H9 (cell line): ENCODE measurements at regions not wholly inside any gene's neighbourhood (a gene's known extent, or its start where the extent isn't known, plus 50 kb on each side); places are given as distances from the start of the nearest gene placed in this dataset.

Source experiments
- DNase-seq: peaks from one replicate; pipeline ENCODE4 v3.0.0-alpha.2; 2017
- H2AFZ ChIP-seq: one replicate; pipeline ENCODE4 v1.6.1; 2013; ENCODE audit warnings: mild to moderate bottlenecking, low read length, control low read depth, moderate library complexity
- H2AK5ac ChIP-seq: 2 replicates; pipeline ENCODE4 v1.6.1; 2013; ENCODE audit warnings: low read length, control low read depth, mixed read lengths; ENCODE audit not compliant: insufficient read length
- H2BK120ac ChIP-seq: one replicate; pipeline ENCODE4 v1.6.1; 2013; ENCODE audit warnings: low read depth, mild to moderate bottlenecking, low read length, control low read depth, inconsistent platforms; ENCODE audit not compliant: poor library complexity, severe bottlenecking
- H2BK12ac ChIP-seq: 2 replicates; pipeline ENCODE4 v1.6.1; 2013; ENCODE audit warnings: low read length, control low read depth, mixed read lengths, low read depth; ENCODE audit not compliant: insufficient read length
- H2BK15ac ChIP-seq: 2 replicates; pipeline ENCODE4 v1.6.1; 2013; ENCODE audit warnings: low read depth, low read length, control low read depth
- H2BK20ac ChIP-seq: one replicate; pipeline ENCODE4 v1.6.1; 2013; ENCODE audit warnings: low read depth, mild to moderate bottlenecking, low read length, control low read depth, inconsistent platforms; ENCODE audit not compliant: poor library complexity, severe bottlenecking
- H2BK5ac ChIP-seq: 2 replicates; pipeline ENCODE4 v1.6.1; 2013; ENCODE audit warnings: low read length, control low read depth, mixed read lengths; ENCODE audit not compliant: insufficient read length
- H3K14ac ChIP-seq: 2 replicates; pipeline ENCODE4 v1.6.1; 2013; ENCODE audit warnings: low read length, control low read depth; ENCODE audit not compliant: insufficient read depth
- H3K18ac ChIP-seq: 2 replicates; pipeline ENCODE4 v1.6.1; 2013; ENCODE audit warnings: low read depth, mild to moderate bottlenecking, mixed read lengths, low read length, control low read depth; ENCODE audit not compliant: insufficient read length
- H3K23ac ChIP-seq: 2 replicates; pipeline ENCODE4 v1.6.1; 2013; ENCODE audit warnings: low read length, control low read depth, mixed read lengths, low read depth; ENCODE audit not compliant: insufficient read length
- H3K23me2 ChIP-seq: 2 replicates; pipeline ENCODE4 v1.6.1; 2013; ENCODE audit warnings: low read depth, mild to moderate bottlenecking, mixed read lengths, low read length, control low read depth; ENCODE audit not compliant: insufficient read length, poor library complexity, severe bottlenecking
- H3K27ac ChIP-seq: 2 replicates; pipeline ENCODE4 v1.5.1; 2013; ENCODE audit warnings: low read length, control low read depth, mixed read lengths, low read depth; ENCODE audit not compliant: insufficient read length
- H3K27me3 ChIP-seq: 2 replicates; pipeline ENCODE4 v1.6.1; 2013; ENCODE audit warnings: low read length, control low read depth, inconsistent platforms; ENCODE audit not compliant: insufficient read depth
- H3K4ac ChIP-seq: 2 replicates; pipeline ENCODE4 v1.6.1; 2013; ENCODE audit warnings: low read depth, mild to moderate bottlenecking, control low read depth, inconsistent platforms, low read length, moderate library complexity
- H3K4me1 ChIP-seq: 2 replicates; pipeline ENCODE4 v1.6.1; 2013; ENCODE audit warnings: low read length, control low read depth, inconsistent platforms; ENCODE audit not compliant: insufficient read depth
- H3K4me2 ChIP-seq: 2 replicates; pipeline ENCODE4 v1.6.1; 2013; ENCODE audit warnings: low read length, control low read depth, mixed read lengths; ENCODE audit not compliant: insufficient read length, insufficient read depth
- H3K56ac ChIP-seq: 2 replicates; pipeline ENCODE4 v1.6.1; 2013; ENCODE audit warnings: low read depth, mild to moderate bottlenecking, mixed read lengths, low read length, control low read depth; ENCODE audit not compliant: insufficient read length
- H3K79me1 ChIP-seq: 2 replicates; pipeline ENCODE4 v1.6.1; 2013; ENCODE audit warnings: low read depth, mild to moderate bottlenecking, moderate library complexity, low read length, control low read depth, inconsistent platforms; ENCODE audit not compliant: insufficient read depth, poor library complexity, severe bottlenecking
- H3K79me2 ChIP-seq: 2 replicates; pipeline ENCODE4 v1.6.1; 2013; ENCODE audit warnings: low read length, control low read depth, inconsistent platforms; ENCODE audit not compliant: insufficient read depth
- H3K9ac ChIP-seq: 2 replicates; pipeline ENCODE4 v1.6.1; 2013; ENCODE audit warnings: low read length, control low read depth, mixed read lengths; ENCODE audit not compliant: insufficient read length; ENCODE audit errors: extremely low read depth
- H3K9me3 ChIP-seq: one replicate; pipeline ENCODE4 v1.6.1; 2013; ENCODE audit warnings: low read depth, low read length, inconsistent platforms; ENCODE audit not compliant: control insufficient read depth
- H3T11ph ChIP-seq: one replicate; pipeline ENCODE4 v1.6.1; 2013; ENCODE audit warnings: mild to moderate bottlenecking, low read length, control low read depth, inconsistent platforms
- H4K20me1 ChIP-seq: one replicate; pipeline ENCODE4 v1.6.1; 2013; ENCODE audit not compliant: control insufficient read depth, insufficient read length, insufficient read depth
- H4K5ac ChIP-seq: 2 replicates; pipeline ENCODE4 v1.6.1; 2013; ENCODE audit warnings: low read depth, mild to moderate bottlenecking, mixed read lengths, low read length, control low read depth; ENCODE audit not compliant: insufficient read length
- H4K8ac ChIP-seq: replicated peaks from 2 replicates; pipeline ENCODE4 v1.6.1; 2013; ENCODE audit warnings: low read length, control low read depth, mixed read lengths, low read depth; ENCODE audit not compliant: insufficient read length
- H4K91ac ChIP-seq: 2 replicates; pipeline ENCODE4 v1.6.1; 2013; ENCODE audit warnings: low read depth, mild to moderate bottlenecking, moderate library complexity, mixed read lengths, low read length, control low read depth; ENCODE audit not compliant: insufficient read length
- H3K27ac Mint-ChIP-seq, 3 experiments: 2 replicates in 2 of 3; 3 replicates in 1 of 3; pipeline ENCODE4 v1.8.0; 2020 to 2021; ENCODE audit warnings: mixed read lengths in 3 of 3, mild to moderate bottlenecking in 1 of 3, moderate library complexity in 1 of 3
- H3K27me3 Mint-ChIP-seq: 2 replicates; pipeline ENCODE4 v1.8.0; 2021; ENCODE audit warnings: low read depth, mild to moderate bottlenecking, moderate library complexity, mixed read lengths
- H3K36me3 Mint-ChIP-seq, 3 experiments: 2 replicates in 2 of 3; 3 replicates in 1 of 3; pipeline ENCODE4 v1.8.0; 2020 to 2021; ENCODE audit warnings: low read depth in 3 of 3, mixed read lengths in 3 of 3; ENCODE audit not compliant: insufficient read depth in 1 of 3
- H3K4me1 Mint-ChIP-seq, 2 experiments: 2 replicates each; pipeline ENCODE4 v1.8.0; 2020; ENCODE audit warnings: mixed read lengths in 2 of 2
- H3K4me3 Mint-ChIP-seq, 2 experiments: 2 replicates in 1 of 2; 3 replicates in 1 of 2; pipeline ENCODE4 v1.8.0; 2020 to 2021; ENCODE audit warnings: mild to moderate bottlenecking in 2 of 2, mixed read lengths in 2 of 2, moderate library complexity in 1 of 2
- H3K9me3 Mint-ChIP-seq, 2 experiments: 2 replicates in 1 of 2; 3 replicates in 1 of 2; pipeline ENCODE4 v1.8.0; 2020; ENCODE audit warnings: mild to moderate bottlenecking in 2 of 2, mixed read lengths in 2 of 2, moderate library complexity in 1 of 2
- WGBS: extraction: QIAGEN DNeasy Blood & Tissue Kit; methylation state at CpG from one replicate; pipeline ENCODE4 v1.1.7; 2013; ENCODE audit warnings: missing lambda C conversion rate, low lambda C conversion rate, mixed read lengths; ENCODE audit not compliant: insufficient read length; ENCODE audit errors: extremely low coverage; 5-methylcytosine and 5-hydroxymethylcytosine counted together
- TF ChIP-seq, protein P1 (sequence below): fragments of 200-600 bp; sonication (generic); conservative IDR thresholded peaks from 3 replicates; pipeline ENCODE4 v1.8.0; 2021; ENCODE audit warnings: antibody characterized with exemption, mild to moderate bottlenecking

DNA sequence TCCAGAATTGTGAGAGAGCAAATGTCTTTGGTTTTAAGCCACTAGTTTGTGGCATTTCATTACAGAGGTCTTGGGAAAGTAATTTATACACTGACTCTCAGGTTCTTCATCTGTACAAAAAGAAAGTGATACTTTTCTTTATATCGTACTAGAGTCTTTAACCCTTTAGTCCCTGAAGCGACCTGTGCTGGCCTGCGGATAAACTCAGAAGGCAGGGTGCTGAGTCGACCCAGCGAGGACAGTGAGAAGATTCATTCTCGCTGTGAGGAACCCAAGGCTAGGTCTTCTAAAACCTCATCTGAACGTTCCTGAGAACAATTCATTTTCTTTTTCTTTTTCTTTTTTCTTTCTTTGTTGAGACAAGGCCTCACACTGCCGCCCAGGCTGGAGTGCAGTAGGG lies 514.2 kb upstream of the MGMT start:
- TF ChIP-seq, protein P1, sequence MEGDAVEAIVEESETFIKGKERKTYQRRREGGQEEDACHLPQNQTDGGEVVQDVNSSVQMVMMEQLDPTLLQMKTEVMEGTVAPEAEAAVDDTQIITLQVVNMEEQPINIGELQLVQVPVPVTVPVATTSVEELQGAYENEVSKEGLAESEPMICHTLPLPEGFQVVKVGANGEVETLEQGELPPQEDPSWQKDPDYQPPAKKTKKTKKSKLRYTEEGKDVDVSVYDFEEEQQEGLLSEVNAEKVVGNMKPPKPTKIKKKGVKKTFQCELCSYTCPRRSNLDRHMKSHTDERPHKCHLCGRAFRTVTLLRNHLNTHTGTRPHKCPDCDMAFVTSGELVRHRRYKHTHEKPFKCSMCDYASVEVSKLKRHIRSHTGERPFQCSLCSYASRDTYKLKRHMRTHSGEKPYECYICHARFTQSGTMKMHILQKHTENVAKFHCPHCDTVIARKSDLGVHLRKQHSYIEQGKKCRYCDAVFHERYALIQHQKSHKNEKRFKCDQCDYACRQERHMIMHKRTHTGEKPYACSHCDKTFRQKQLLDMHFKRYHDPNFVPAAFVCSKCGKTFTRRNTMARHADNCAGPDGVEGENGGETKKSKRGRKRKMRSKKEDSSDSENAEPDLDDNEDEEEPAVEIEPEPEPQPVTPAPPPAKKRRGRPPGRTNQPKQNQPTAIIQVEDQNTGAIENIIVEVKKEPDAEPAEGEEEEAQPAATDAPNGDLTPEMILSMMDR: no peak
- H3K27me3 ChIP-seq: no peaks in the 10 kb centered on the region
- no peak overlapping the region for H2AFZ ChIP-seq
- no peak overlapping the region for H3K27ac Mint-ChIP-seq
- no peak overlapping the region for H3K4ac ChIP-seq
- H3K27ac ChIP-seq: no peak overlapping the region
- H3K36me3 Mint-ChIP-seq: no peaks in the 10 kb centered on the region
- no peak overlapping the region for H3K18ac ChIP-seq
- H3K4me3 Mint-ChIP-seq: no peak overlapping the region
- H3K4me1 Mint-ChIP-seq: no peaks in the 10 kb centered on the region
- no peak overlapping the region for H2AK5ac ChIP-seq
- H3K23ac ChIP-seq: no peak overlapping the region
- H4K8ac ChIP-seq: no peak overlapping the region
- no peak overlapping the region for H3K4me2 ChIP-seq
- no peak overlapping the region for H2BK120ac ChIP-seq
- no peak overlapping the region for H2BK12ac ChIP-seq
- no peak overlapping the region for H2BK15ac ChIP-seq
- H3K56ac ChIP-seq: no peak overlapping the region
- no peak for DNase-seq
- no CpG with 5 or more reads among the region's 8 CpGs for WGBS
- no peaks in the 10 kb centered on the region for H3K9me3 ChIP-seq
- no peak overlapping the region for H2BK20ac ChIP-seq
- no peaks in the 10 kb centered on the region for H3K23me2 ChIP-seq
- no peak overlapping the region for H3K9ac ChIP-seq
- H4K5ac ChIP-seq: no peak overlapping the region
- H4K20me1 ChIP-seq: no peaks in the 10 kb centered on the region
- H3K79me2 ChIP-seq: no peaks in the 10 kb centered on the region
- no peaks in the 10 kb centered on the region for H3K27me3 Mint-ChIP-seq
- no peaks in the 10 kb centered on the region for H3K9me3 Mint-ChIP-seq
- H2BK5ac ChIP-seq: no peak overlapping the region
- no peaks in the 10 kb centered on the region for H3K4me1 ChIP-seq
- H3K79me1 ChIP-seq: no peaks in the 10 kb centered on the region
- no peak overlapping the region for H3T11ph ChIP-seq
- H4K91ac ChIP-seq: no peak overlapping the region
- H3K14ac ChIP-seq: no peak overlapping the region
